ENCODE measurements at regions not wholly inside any gene's neighbourhood (a gene's known extent, or its start where the extent isn't known, plus 50 kb on each side); places are given as distances from the start of the nearest gene placed in this dataset.

DNA sequence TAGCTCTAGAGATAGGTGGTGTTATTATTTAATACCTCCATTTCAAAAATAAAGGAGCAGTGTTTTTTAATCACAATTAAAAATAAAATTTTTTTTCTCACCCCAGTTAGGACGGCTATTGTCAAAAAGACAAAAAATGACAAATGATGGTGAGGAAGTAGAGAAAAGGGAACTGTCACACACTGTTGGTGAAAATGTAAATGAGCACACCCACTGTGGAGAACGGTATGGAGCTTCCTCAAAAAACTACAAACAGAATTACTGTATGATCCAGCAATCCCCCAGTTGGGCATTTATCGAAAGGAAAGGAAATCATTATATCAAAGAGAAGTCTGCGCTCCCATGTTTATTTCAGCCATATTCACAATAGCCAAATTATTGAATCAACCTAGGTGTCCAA lies 148.7 kb upstream of the NR5A2 start:
- DNase-seq (ENCODE audit: low read depth, low spot score): no peak
- in situ Hi-C loops (cut with HindIII; ENCODE audit: low sequenced_read_pairs): no loop called here
- no peak overlapping the region for H3K4me3 ChIP-seq (ENCODE audit: low read depth, low read length)
- no peak for TF ChIP-seq CTCF (IDR thresholded peaks at IDR 0.05; ENCODE audit: low read depth, low read length)

GRCh38 chr1:199898654-199899053 lies 128.9 kb upstream of the NR5A2 start:
- no peak overlapping the region for H3K4me3 ChIP-seq (ENCODE audit: low read depth, low read length)
- no peak for TF ChIP-seq CTCF (IDR thresholded peaks at IDR 0.05; ENCODE audit: low read depth, low read length)
- DNase-seq (ENCODE audit: low read depth, low spot score): no peak
- in situ Hi-C loops (cut with HindIII; ENCODE audit: low sequenced_read_pairs): no loop called here

DNA sequence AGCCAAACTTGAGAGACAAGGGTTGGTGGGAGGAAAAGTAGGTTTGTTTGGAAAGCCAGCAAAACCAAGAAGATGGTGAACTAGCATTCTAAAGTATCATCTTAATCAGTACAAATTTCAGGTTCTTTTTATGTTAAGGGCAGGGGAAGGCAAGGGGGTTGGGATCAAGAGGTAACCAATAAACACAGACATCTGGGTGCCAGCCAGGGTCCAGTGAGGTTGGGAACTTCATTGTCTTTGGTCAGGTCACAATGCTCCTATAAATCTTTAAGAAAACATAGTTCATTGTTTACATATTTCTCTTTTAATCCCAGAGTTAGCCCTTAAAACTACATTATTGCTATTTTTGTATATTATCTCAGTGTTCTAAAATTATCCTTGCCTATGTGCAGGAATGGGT lies 126.2 kb upstream of the NR5A2 start:
- no peak for DNase-seq (ENCODE audit: low read depth, low spot score)
- TF ChIP-seq CTCF (IDR thresholded peaks at IDR 0.05; ENCODE audit: low read depth, low read length): no peak
- in situ Hi-C loops (cut with HindIII; ENCODE audit: low sequenced_read_pairs): no loop called here
- no peak overlapping the region for H3K4me3 ChIP-seq (ENCODE audit: low read depth, low read length)

DNA sequence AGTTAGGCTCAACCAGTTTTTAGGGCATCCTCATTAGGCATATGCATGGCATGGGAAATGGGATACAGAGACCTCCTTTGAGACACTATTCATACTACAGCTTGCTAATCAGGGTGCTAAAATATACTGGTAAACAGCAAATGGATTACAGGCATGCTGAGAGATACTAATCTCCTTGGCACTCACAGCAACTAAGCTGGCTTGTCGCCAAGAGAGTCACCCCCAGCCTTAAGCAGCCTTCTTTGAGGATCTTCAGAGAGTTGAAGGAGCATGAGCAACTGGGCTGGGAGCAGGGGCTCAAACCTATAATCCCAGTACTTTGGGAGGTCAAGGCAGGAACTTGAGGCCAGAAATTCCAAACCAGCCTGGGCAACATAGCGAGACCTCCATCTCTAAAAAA lies 120.1 kb upstream of the NR5A2 start:
- DNase-seq (ENCODE audit: low read depth, low spot score): no peak
- in situ Hi-C loops (cut with HindIII; ENCODE audit: low sequenced_read_pairs): no loop called here
- no peak for TF ChIP-seq CTCF (IDR thresholded peaks at IDR 0.05; ENCODE audit: low read depth, low read length)
- H3K4me3 ChIP-seq (ENCODE audit: low read depth, low read length): no peak overlapping the region

DNA sequence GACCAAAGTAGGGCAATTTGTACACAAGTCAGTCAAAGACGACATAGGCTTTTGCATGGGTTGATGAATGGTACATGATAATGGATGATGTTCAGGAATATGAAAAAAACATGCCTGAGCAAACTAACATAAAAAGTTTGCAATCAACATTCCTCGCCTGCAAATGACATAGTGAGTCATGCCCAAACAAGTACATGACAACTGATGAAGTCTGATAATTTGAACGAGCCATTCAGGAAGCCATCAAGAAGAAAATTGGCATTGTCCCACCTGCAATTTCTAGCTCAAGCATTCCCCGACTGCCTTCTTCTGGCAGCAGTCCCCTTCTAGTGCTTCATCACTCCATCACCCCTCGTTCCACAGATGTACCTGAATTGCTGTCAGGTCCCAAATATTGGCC lies 118.4 kb upstream of the NR5A2 start:
- TF ChIP-seq CTCF (IDR thresholded peaks at IDR 0.05; ENCODE audit: low read depth, low read length): no peak
- in situ Hi-C loops (cut with HindIII; ENCODE audit: low sequenced_read_pairs): no loop called here
- DNase-seq (ENCODE audit: low read depth, low spot score): no peak
- no peak overlapping the region for H3K4me3 ChIP-seq (ENCODE audit: low read depth, low read length)

- no peak for TF ChIP-seq CTCF (IDR thresholded peaks at IDR 0.05; ENCODE audit: low read depth, low read length)
- in situ Hi-C loops (cut with HindIII; ENCODE audit: low sequenced_read_pairs): no loop called here
- H3K4me3 ChIP-seq (ENCODE audit: low read depth, low read length): no peak overlapping the region
- no peak for DNase-seq (ENCODE audit: low read depth, low spot score)
Measured at GRCh38 chr1:199913318-199913717, 114.2 kb upstream of the NR5A2 start.

GRCh38 chr1:199914546-199914945 lies 113.0 kb upstream of the NR5A2 start:
- TF ChIP-seq CTCF (IDR thresholded peaks at IDR 0.05; ENCODE audit: low read depth, low read length): no peak
- in situ Hi-C loops (cut with HindIII; ENCODE audit: low sequenced_read_pairs): no loop called here
- H3K4me3 ChIP-seq (ENCODE audit: low read depth, low read length): no peak overlapping the region
- DNase-seq (ENCODE audit: low read depth, low spot score): no peak
